AG04450 (cell line): ENCODE measurements at regions not wholly inside any gene's neighbourhood (a gene's known extent, or its start where the extent isn't known, plus 50 kb on each side); places are given as distances from the start of the nearest gene placed in this dataset.

Experiments used
- CTCF ChIA-PET: fragments of 300-600, 350-600 bp; formaldehyde crosslinking; extraction: SDS; loops from one replicate; lab custom pipeline; 2022; ENCODE audit warnings: antibody characterized with exemption, inconsistent platforms; lab: Charles Lee
- POLR2A ChIA-PET: fragments of 350-600 bp; formaldehyde crosslinking; extraction: SDS; loops from one replicate; lab custom pipeline; 2021; ENCODE audit warnings: antibody characterized with exemption, inconsistent platforms; lab: Yijun Ruan, JAX
- DNase-seq: peaks from one replicate; pipeline ENCODE4 v3.0.0-alpha.2; 2011; ENCODE audit warnings: low read depth, low spot score
- H3K27ac ChIP-seq: one replicate; pipeline ENCODE4 v1.5.1; 2012; ENCODE audit warnings: low read depth, low read length, control low read depth
- H3K27me3 ChIP-seq: one replicate; pipeline ENCODE4 v1.6.0; 2012; ENCODE audit warnings: low read length; ENCODE audit not compliant: control insufficient read depth, insufficient read depth
- H3K4me3 ChIP-seq: 2 replicates; pipeline ENCODE4 v1.5.1; 2011; ENCODE audit warnings: mild to moderate bottlenecking, low read depth, low read length, control low read depth
- H3K9me3 ChIP-seq: 2 replicates; pipeline ENCODE4 v1.5.1; 2012; ENCODE audit warnings: low read length; ENCODE audit not compliant: control insufficient read depth, insufficient read depth
- TF ChIP-seq, protein P1 (sequence below): IDR thresholded peaks from 2 replicates; pipeline ENCODE4 v1.5.1; 2011; ENCODE audit warnings: low read depth, low read length, control low read depth, inconsistent platforms

DNA sequence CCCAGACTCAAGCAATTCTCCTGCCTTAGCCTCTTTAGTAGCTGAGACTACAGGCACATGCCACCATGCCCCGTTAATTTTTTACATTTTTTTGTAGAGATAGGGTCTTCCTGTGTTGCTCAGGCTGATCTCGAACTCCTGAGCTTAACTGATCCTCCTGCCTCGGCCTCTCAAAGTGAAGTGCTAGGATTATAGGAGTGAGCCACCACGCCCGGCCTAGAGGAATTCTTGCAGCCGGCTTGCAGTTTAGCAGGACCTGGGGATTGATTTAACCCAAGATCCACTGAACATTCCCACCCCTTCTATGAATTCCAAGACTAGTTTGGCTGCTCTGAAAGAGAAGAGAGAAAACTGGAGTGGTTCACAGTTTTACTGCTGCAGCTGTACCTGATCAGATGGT is 63.3 kb upstream of the TNRC6B start:
- no peak overlapping the region for H3K4me3 ChIP-seq
- ChIA-PET CTCF (no interaction called here), POLR2A (no interaction called here)
- no peak overlapping the region for H3K27ac ChIP-seq
- H3K9me3 ChIP-seq: no peaks in the 10 kb centered on the region
- no peak for DNase-seq
- TF ChIP-seq, protein P1, sequence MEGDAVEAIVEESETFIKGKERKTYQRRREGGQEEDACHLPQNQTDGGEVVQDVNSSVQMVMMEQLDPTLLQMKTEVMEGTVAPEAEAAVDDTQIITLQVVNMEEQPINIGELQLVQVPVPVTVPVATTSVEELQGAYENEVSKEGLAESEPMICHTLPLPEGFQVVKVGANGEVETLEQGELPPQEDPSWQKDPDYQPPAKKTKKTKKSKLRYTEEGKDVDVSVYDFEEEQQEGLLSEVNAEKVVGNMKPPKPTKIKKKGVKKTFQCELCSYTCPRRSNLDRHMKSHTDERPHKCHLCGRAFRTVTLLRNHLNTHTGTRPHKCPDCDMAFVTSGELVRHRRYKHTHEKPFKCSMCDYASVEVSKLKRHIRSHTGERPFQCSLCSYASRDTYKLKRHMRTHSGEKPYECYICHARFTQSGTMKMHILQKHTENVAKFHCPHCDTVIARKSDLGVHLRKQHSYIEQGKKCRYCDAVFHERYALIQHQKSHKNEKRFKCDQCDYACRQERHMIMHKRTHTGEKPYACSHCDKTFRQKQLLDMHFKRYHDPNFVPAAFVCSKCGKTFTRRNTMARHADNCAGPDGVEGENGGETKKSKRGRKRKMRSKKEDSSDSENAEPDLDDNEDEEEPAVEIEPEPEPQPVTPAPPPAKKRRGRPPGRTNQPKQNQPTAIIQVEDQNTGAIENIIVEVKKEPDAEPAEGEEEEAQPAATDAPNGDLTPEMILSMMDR: no peak
- H3K27me3 ChIP-seq: no peaks in the 10 kb centered on the region

DNA sequence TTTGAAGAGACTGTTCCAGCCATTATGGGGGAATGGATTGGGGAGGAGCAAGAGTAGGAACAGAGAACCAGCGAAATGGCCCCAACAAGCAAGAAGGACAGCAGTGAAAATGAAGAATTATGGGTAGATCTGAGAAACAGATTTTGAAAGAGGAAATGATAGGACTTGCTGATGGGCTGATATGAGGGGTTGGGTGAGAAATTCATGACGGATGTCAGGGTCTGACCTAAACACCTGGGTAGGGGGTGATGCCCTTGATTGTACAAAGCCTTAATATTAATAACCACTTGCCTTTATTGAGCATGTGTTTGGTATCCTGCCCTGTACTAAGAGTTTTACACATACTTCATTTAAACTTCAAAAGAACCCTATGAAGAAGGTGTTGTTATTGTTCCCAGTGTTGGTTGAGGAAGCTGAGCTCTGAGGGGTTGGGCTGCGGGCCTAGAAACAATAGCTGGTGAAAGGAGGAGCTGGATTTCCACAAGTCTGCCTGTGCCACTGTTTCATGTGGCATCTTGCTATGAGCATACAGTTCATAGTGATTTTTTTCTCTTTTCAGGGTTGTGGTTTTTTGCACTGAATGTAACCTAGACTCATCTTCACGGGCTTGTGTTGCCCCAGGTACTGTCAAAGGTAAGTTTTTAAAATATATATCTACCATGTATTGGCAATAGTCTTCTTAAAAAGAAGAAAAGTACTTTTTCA is 61.1 kb upstream of the TNRC6B start:
- no peaks in the 10 kb centered on the region for H3K27me3 ChIP-seq
- ChIA-PET CTCF (no interaction called here), POLR2A (interaction anchor here (1.6 kb wide), 1 partner anchor 72 kb away, joined by 3 read pairs; no protein-coding TSS in a partner anchor)
- no peak overlapping the region for H3K27ac ChIP-seq
- TF ChIP-seq, protein P1: no peak
- no peak for DNase-seq
- no peaks in the 10 kb centered on the region for H3K9me3 ChIP-seq
- no peak overlapping the region for H3K4me3 ChIP-seq

DNA sequence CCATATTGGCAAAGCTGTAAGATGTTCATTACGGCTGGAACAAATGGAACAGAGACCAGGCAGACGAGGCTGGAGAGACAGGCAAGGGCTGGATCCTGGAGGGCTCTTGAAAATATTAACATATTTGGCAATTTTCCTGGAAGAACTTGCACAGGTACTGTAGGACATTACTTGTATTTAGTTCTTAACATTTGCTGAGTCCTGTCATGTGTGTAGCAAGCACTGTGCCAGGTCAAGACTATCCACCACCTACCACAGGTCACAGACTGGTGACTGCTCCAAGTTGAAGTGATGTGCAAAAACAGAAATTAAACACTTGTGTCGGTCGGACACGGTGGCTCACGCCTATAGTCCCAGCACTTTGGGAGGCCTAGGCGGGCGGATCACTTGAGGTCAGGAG is 58.7 kb upstream of the TNRC6B start:
- Histone ChIP-seq H3K9me3 (no peaks in the 10 kb centered on the region), H3K4me3 (no peak overlapping the region), H3K27ac (no peak overlapping the region), H3K27me3 (no peaks in the 10 kb centered on the region)
- ChIA-PET POLR2A (no interaction called here), CTCF (no interaction called here)
- TF ChIP-seq, protein P1: no peak
- no peak for DNase-seq

DNA sequence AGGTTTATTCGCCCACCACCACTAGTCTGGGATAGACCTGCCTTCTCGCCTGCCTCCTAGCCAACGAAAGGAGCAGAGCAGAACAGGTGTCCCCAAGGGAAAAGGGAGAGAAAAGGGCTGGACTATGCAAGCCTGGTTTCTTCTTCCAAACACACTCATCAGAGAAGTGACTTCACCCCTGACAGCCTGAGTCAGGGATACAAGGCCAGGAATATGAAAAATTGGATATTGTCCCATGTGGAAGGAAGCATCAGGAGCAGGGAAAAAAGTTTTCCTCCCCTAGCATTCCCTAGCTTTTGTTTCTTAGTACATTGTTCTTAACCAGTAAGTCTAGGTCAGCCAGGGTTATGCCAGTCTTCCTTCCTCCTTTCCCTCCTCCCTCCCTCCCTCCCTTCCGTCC is 56.9 kb upstream of the TNRC6B start:
- DNase-seq: no peak
- H3K27me3 ChIP-seq: no peaks in the 10 kb centered on the region
- no peak overlapping the region for H3K27ac ChIP-seq
- H3K4me3 ChIP-seq: no peak overlapping the region
- TF ChIP-seq, protein P1: no peak
- POLR2A ChIA-PET: no interaction called here
- no peaks in the 10 kb centered on the region for H3K9me3 ChIP-seq
- CTCF ChIA-PET: interaction anchor here (0.6 kb wide), 1 partner anchor 379 kb away, joined by 3 read pairs; no protein-coding TSS in a partner anchor

DNA sequence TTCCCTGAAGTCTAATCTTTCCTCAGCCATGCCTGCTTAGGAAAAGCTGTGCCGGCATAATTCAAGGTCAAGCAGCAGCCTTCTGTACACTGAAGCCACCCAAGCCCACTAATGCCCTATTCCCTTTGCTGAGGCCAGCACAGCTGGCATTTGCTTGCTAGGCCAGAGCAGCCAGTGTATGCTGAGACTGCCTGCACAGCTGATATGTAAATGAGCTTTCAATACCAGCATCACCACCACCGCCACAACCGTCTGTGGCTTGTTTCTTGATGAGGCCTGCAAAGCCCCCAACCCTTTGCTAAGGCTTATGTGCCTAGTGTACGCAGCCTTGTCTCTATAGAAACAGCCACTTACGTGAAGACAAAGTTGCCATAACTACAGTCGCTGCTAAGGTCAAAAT is 56.3 kb upstream of the TNRC6B start:
- no peak for DNase-seq
- POLR2A ChIA-PET: no interaction called here
- no peaks in the 10 kb centered on the region for H3K9me3 ChIP-seq
- CTCF ChIA-PET: interaction anchor here (0.6 kb wide), 1 partner anchor 379 kb away, joined by 3 read pairs; no protein-coding TSS in a partner anchor
- no peak overlapping the region for H3K27ac ChIP-seq
- TF ChIP-seq, protein P1: no peak
- no peak overlapping the region for H3K4me3 ChIP-seq
- H3K27me3 ChIP-seq: no peaks in the 10 kb centered on the region
